Occipital lobe (tissue), 2 donors: ENCODE measurements at regions not wholly inside any gene's neighbourhood (a gene's known extent, or its start where the extent isn't known, plus 50 kb on each side); places are given as distances from the start of the nearest gene placed in this dataset. TPM values are rescaled to one million over a fixed set of nuclear protein-coding genes. Genes with fewer than 3 reads are reported as not detected.

Experiments used
- DNase-seq: peaks from one replicate; lab custom pipeline; 2025; lab: John Stamatoyannopoulos, UW
- small RNA-seq: library from RNA; depleted of rRNA; stranded (forward); fragments of <200 nt; gene quantifications from one replicate; pipeline ENCODE3, GENCODE V24; 2014

- DNase-seq, result no peak
Observed at GRCh38 chr3:63207066-63207590, 71.0 kb upstream of the SYNPR start.

DNA sequence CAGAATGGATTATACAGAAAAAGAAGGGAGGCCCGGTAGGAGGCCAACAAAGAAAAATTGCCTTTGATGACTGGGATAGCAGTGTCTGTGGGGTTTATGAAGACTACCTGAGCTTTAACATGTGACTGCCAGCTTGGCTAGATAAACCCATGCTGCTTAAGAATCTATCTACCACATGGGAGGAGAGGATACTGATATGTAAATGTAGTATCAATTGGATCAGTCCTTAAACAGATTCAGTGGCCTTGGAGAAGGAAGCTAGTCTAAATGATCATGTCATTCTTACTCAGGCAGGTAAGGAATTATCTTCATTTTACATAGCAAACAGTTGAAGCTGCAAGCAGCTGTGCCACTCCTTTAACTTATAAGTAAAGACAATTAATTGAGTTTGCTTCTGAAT lies 50.0 kb upstream of the SYNPR start:
- DNase-seq, result no peak

Small RNA genes in the stretch of these regions (small RNA-seq; reads per million reads assigned to genes)
- not detected for gene UBL5P3
